H1 (cell line): ENCODE measurements at regions not wholly inside any gene's neighbourhood (a gene's known extent, or its start where the extent isn't known, plus 50 kb on each side); places are given as distances from the start of the nearest gene placed in this dataset.

ENCODE experiments used
- CTCF ChIA-PET: fragments of 300-600 bp; sonication (Branson Sonifier 250); formaldehyde crosslinking; loops from one replicate; lab custom pipeline; 2021; ENCODE audit not compliant: partially characterized antibody; lab: Charles Lee
- POLR2A ChIA-PET: fragments of 300-600 bp; sonication (Branson Sonifier 250); formaldehyde crosslinking; loops from one replicate; lab custom pipeline; 2021; ENCODE audit warnings: inconsistent platforms; ENCODE audit not compliant: partially characterized antibody; lab: Charles Lee
- DNase-seq, 2 experiments: peaks; one replicate each; pipeline versions ENCODE4 v3.0.0 to v3.0.0-alpha.2; 2010 to 2022; ENCODE audit warnings: low spot score in 2 of 2, low read depth in 1 of 2, mixed read lengths in 1 of 2
- FAIRE-seq: peaks from 2 replicates; lab custom pipeline; 2011; peaks lifted over from hg19 to GRCh38; lab: Jason Lieb, UNC
- H2AFZ ChIP-seq: 2 replicates; pipeline ENCODE4 v1.8.1; 2012; ENCODE audit warnings: low read length, inconsistent platforms
- H2AK5ac ChIP-seq: 2 replicates; pipeline ENCODE4 v1.6.1; 2013; ENCODE audit warnings: low read depth, low read length
- H2BK120ac ChIP-seq: replicated peaks from 2 replicates; pipeline ENCODE3; 2013; ENCODE audit warnings: low read depth, low read length, inconsistent platforms
- H2BK12ac ChIP-seq: 2 replicates; pipeline ENCODE4 v1.6.1; 2013; ENCODE audit warnings: low read depth, low read length
- H2BK15ac ChIP-seq: 2 replicates; pipeline ENCODE4 v1.6.1; 2013; ENCODE audit warnings: low read length
- H2BK20ac ChIP-seq: 2 replicates; pipeline ENCODE4 v1.6.1; 2013; ENCODE audit warnings: low read length
- H2BK5ac ChIP-seq: 2 replicates; pipeline ENCODE4 v1.6.1; 2013; ENCODE audit warnings: low read depth, low read length
- H3K14ac ChIP-seq: 2 replicates; pipeline ENCODE4 v1.6.1; 2013; ENCODE audit warnings: inconsistent platforms; ENCODE audit not compliant: insufficient read length
- H3K18ac ChIP-seq: 2 replicates; pipeline ENCODE4 v1.6.1; 2013; ENCODE audit warnings: low read length; ENCODE audit errors: extremely low read depth
- H3K23ac ChIP-seq: 2 replicates; pipeline ENCODE4 v1.6.1; 2013; ENCODE audit warnings: inconsistent platforms; ENCODE audit not compliant: insufficient read length
- H3K23me2 ChIP-seq: 2 replicates; pipeline ENCODE4 v1.6.1; 2013; ENCODE audit warnings: low read depth, low read length
- H3K27ac ChIP-seq: 2 replicates; pipeline ENCODE4 v1.6.1; 2011; ENCODE audit warnings: low read depth, low read length, inconsistent platforms
- H3K27me3 ChIP-seq, 4 experiments: replicated peaks in 1 of 4; 1 replicate in 1 of 4; 2 replicates in 3 of 4; pipeline versions ENCODE4 v1.6.1 to v1.8.1; 2011 to 2013; ENCODE audit warnings: low read length in 3 of 4, mild to moderate bottlenecking in 3 of 4, inconsistent platforms in 2 of 4, mixed read lengths in 2 of 4, moderate library complexity in 1 of 4; ENCODE audit not compliant: control insufficient read depth in 3 of 4, insufficient read depth in 3 of 4; ENCODE audit errors: extremely low read depth in 1 of 4
- H3K36me3 ChIP-seq, 4 experiments: 2 replicates each; pipeline versions ENCODE4 v1.6.1 to v1.8.1; 2011 to 2013; ENCODE audit warnings: mild to moderate bottlenecking in 4 of 4, low read length in 3 of 4, moderate library complexity in 2 of 4, control low read depth in 1 of 4, inconsistent platforms in 1 of 4; ENCODE audit not compliant: insufficient read depth in 4 of 4, control insufficient read depth in 2 of 4
- H3K4ac ChIP-seq: replicated peaks from 2 replicates; pipeline ENCODE3; 2013; ENCODE audit warnings: low read length, low read depth, mixed read lengths, inconsistent platforms; ENCODE audit not compliant: insufficient read length
- H3K4me1 ChIP-seq, 4 experiments: replicated peaks in 1 of 4; 1 replicate in 1 of 4; 2 replicates in 3 of 4; pipeline versions ENCODE4 v1.6.1 to v1.8.1; 2011 to 2013; ENCODE audit warnings: low read length in 3 of 4, inconsistent platforms in 2 of 4, mixed read lengths in 1 of 4; ENCODE audit not compliant: insufficient read depth in 4 of 4, control insufficient read depth in 3 of 4
- H3K4me2 ChIP-seq, 2 experiments: 2 replicates each; pipeline versions ENCODE4 v1.6.1 to v1.8.1; 2011 to 2013; ENCODE audit warnings: low read depth in 2 of 2, low read length in 2 of 2, control low read depth in 1 of 2, inconsistent platforms in 1 of 2, mild to moderate bottlenecking in 1 of 2; ENCODE audit not compliant: insufficient read depth in 1 of 2
- H3K4me3 ChIP-seq, 4 experiments: fragments of 200-600, 300-600 bp in 1 of 4; sonication (generic), shearing (Covaris generic), sonication (Bioruptor Twin) in 1 of 4; 2 replicates each; pipeline versions ENCODE4 v1.5.1 to v1.8.1; 2011 to 2016; ENCODE audit warnings: low read length in 4 of 4, low read depth in 3 of 4, control low read depth in 2 of 4, inconsistent platforms in 2 of 4, mild to moderate bottlenecking in 2 of 4, mixed read lengths in 1 of 4, moderate library complexity in 1 of 4; ENCODE audit not compliant: insufficient read depth in 2 of 4; ENCODE audit errors: extremely low read depth in 1 of 4
- H3K56ac ChIP-seq: replicated peaks from 2 replicates; pipeline ENCODE3; 2013; ENCODE audit warnings: low read depth, mild to moderate bottlenecking, mixed read lengths, low read length, inconsistent platforms; ENCODE audit not compliant: insufficient read length
- H3K79me1 ChIP-seq: 2 replicates; pipeline ENCODE4 v1.6.1; 2013; ENCODE audit warnings: low read depth, low read length, control low read depth
- H3K79me2 ChIP-seq, 2 experiments: 2 replicates each; pipeline versions ENCODE4 v1.6.1 to v1.8.1; 2012 to 2013; ENCODE audit warnings: low read length in 2 of 2, mild to moderate bottlenecking in 2 of 2, inconsistent platforms in 1 of 2; ENCODE audit not compliant: insufficient read depth in 2 of 2, control insufficient read depth in 1 of 2
- H3K9ac ChIP-seq, 4 experiments: replicated peaks in 1 of 4; 1 replicate in 1 of 4; 2 replicates in 3 of 4; pipeline versions ENCODE4 v1.6.1 to v1.8.1; 2011 to 2013; ENCODE audit warnings: low read depth in 3 of 4, low read length in 3 of 4, control low read depth in 2 of 4, mild to moderate bottlenecking in 2 of 4, moderate library complexity in 2 of 4, inconsistent platforms in 1 of 4; ENCODE audit errors: extremely low read depth in 1 of 4
- H3K9me3 ChIP-seq, 2 experiments: 2 replicates each; pipeline versions ENCODE4 v1.6.1 to v1.8.1; 2012 to 2013; ENCODE audit warnings: mild to moderate bottlenecking in 2 of 2, moderate library complexity in 2 of 2, control low read depth in 1 of 2, inconsistent platforms in 1 of 2, low read depth in 1 of 2, low read length in 1 of 2, mixed read lengths in 1 of 2; ENCODE audit not compliant: insufficient read depth in 2 of 2
- H4K20me1 ChIP-seq, 2 experiments: replicated peaks in 1 of 2; 2 replicates each; pipeline versions ENCODE3 to v1.8.1; 2011 to 2013; ENCODE audit warnings: inconsistent platforms in 2 of 2, low read length in 2 of 2, mild to moderate bottlenecking in 1 of 2; ENCODE audit not compliant: insufficient read depth in 2 of 2, control insufficient read depth in 1 of 2
- H4K5ac ChIP-seq: 2 replicates; pipeline ENCODE4 v1.6.1; 2013; ENCODE audit warnings: low read length, low read depth, mixed read lengths, inconsistent platforms; ENCODE audit not compliant: insufficient read length
- H4K8ac ChIP-seq: 2 replicates; pipeline ENCODE4 v1.8.0; 2013; ENCODE audit warnings: mild to moderate bottlenecking, moderate library complexity, low read length, inconsistent platforms; ENCODE audit not compliant: insufficient read depth; ENCODE audit errors: extremely low read depth
- H4K91ac ChIP-seq: replicated peaks from 2 replicates; pipeline ENCODE3; 2013; ENCODE audit warnings: low read length, mixed read lengths, inconsistent platforms; ENCODE audit not compliant: insufficient read length
- BCL11A ChIP-seq, 2 experiments: IDR thresholded peaks; one replicate each; pipeline ENCODE4 v1.6.1; 2011; ENCODE audit warnings: low read depth in 2 of 2, low read length in 2 of 2, mild to moderate bottlenecking in 2 of 2
- BRCA1 ChIP-seq: IDR thresholded peaks from 2 replicates; pipeline ENCODE4 v1.6.1; 2012; ENCODE audit warnings: low read depth, low read length, improper control_type of control experiment
- CBX5 ChIP-seq: fragments of 300-800, 300-1000 bp; sonication (generic); IDR thresholded peaks from 2 replicates; pipeline ENCODE4 v1.7.1; 2016; ENCODE audit warnings: antibody characterized with exemption, low read length, low read depth
- CEBPB ChIP-seq: IDR thresholded peaks from 2 replicates; pipeline ENCODE4 v1.6.1; 2012; ENCODE audit warnings: low read depth, low read length
- EGR1 ChIP-seq: IDR thresholded peaks from 2 replicates; pipeline ENCODE4 v1.6.1; 2011; ENCODE audit warnings: low read depth, low read length, borderline replicate concordance
- HDAC2 ChIP-seq, 2 experiments: fragments of 300-600 bp in 1 of 2; sonication (generic) in 1 of 2; IDR thresholded peaks; 2 replicates each; pipeline ENCODE4 v1.6.1; 2011 to 2012; ENCODE audit warnings: low read depth in 2 of 2, low read length in 2 of 2, mild to moderate bottlenecking in 2 of 2, moderate library complexity in 2 of 2, borderline replicate concordance in 1 of 2, inconsistent platforms in 1 of 2
- KDM4A ChIP-seq: IDR thresholded peaks from one replicate; pipeline ENCODE4 v1.7.1; 2012; ENCODE audit warnings: low read depth, mild to moderate bottlenecking, moderate library complexity, low read length, inconsistent platforms; ENCODE audit not compliant: severe bottlenecking
- RAD21 ChIP-seq, 2 experiments: IDR thresholded peaks in 1 of 2; conservative IDR thresholded peaks in 1 of 2; 2 replicates each; pipeline ENCODE4 v1.6.1; 2011; ENCODE audit warnings: low read depth in 2 of 2, low read length in 2 of 2, improper control_type of control experiment in 1 of 2, inconsistent platforms in 1 of 2, mild to moderate bottlenecking in 1 of 2, moderate library complexity in 1 of 2
- SRF ChIP-seq: IDR thresholded peaks from 2 replicates; pipeline ENCODE4 v1.6.1; 2011; ENCODE audit warnings: mild to moderate bottlenecking, low read depth, low read length, moderate library complexity
- ZNF274 ChIP-seq: IDR thresholded peaks from 2 replicates; pipeline ENCODE4 v1.7.0; 2012; ENCODE audit warnings: low read length, borderline replicate concordance; ENCODE audit errors: extremely low read depth
- WGBS, 2 experiments: shearing (Covaris generic) in 1 of 2; methylation state at CpG; one replicate each; pipeline versions ENCODE4 v1.1.6 to v1.1.7; 2013 to 2015; ENCODE audit warnings: low lambda C conversion rate in 2 of 2, mixed read lengths in 2 of 2, inconsistent platforms in 1 of 2, low coverage in 1 of 2, missing lambda C conversion rate in 1 of 2; ENCODE audit not compliant: insufficient replicate concordance in 2 of 2, insufficient coverage in 1 of 2, insufficient read length in 1 of 2; ENCODE audit errors: extremely low coverage in 1 of 2, missing lambda C conversion rate in 1 of 2; 5-methylcytosine and 5-hydroxymethylcytosine counted together
- TF ChIP-seq, protein P1 (sequence below): IDR thresholded peaks from 2 replicates; pipeline ENCODE4 v1.6.1; 2012; ENCODE audit warnings: low read length, inconsistent platforms

DNA sequence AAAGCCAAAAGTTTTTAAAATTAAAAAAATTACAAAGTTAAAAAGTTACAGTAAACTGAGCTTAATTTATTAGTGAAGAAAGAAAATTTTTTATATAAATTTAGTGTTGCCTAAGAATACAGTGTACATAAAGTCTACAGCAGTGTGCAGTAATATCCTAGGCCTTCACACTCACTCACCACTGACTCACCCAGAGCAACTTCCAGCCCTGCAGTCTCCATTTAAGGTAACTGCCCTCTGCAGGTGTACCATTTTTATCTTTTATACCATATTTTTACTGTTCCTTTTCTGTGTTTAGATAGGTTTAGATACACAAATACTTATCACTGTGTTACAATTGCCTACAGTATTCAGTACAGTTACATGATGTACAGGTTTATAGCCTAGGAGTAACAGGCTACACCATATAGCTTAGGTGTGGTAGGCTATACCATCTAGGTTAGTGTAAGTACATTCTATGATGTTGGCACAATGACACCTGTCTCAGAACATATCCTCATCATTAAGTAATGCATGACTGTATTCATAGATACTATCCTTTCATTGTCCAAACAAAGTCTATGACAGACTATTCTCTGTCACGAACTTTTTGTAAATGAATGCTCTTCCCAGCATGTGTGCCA lies 78.6 kb upstream of the PBX1 start:
- H4K8ac ChIP-seq: no peak overlapping the region
- H3K4me3 ChIP-seq: no peak overlapping the region
- H4K5ac ChIP-seq: no peak overlapping the region
- H3K27me3 ChIP-seq: peaks cover 0 to 1% (median 0%) of the 10 kb centered on the region in 4 experiments; a peak in 1 of 7 replicates
- no peak overlapping the region for H4K91ac ChIP-seq
- no peak overlapping the region for H3K9ac ChIP-seq
- no peak overlapping the region for H3K23ac ChIP-seq
- no peak overlapping the region for H2BK20ac ChIP-seq
- H3K79me1 ChIP-seq: no peaks in the 10 kb centered on the region
- H3K18ac ChIP-seq: no peak overlapping the region
- WGBS, 2 experiments: 91% methylated on average over 1 of the region's 1 CpG; no CpG with 5 or more reads in 1 of the 2 experiments
- no peak for FAIRE-seq
- no peaks in the 10 kb centered on the region for H3K23me2 ChIP-seq
- H2AK5ac ChIP-seq: no peak overlapping the region
- ChIA-PET POLR2A (no interaction called here), CTCF (interaction anchor here (0.9 to 1.4 kb wide), 2 partner anchors 13 to 20 kb away, joined by 3 to 5 read pairs; no protein-coding TSS in a partner anchor)
- H3K4me2 ChIP-seq: no peak overlapping the region
- DNase-seq: no peak
- no peak overlapping the region for H2BK5ac ChIP-seq
- H3K14ac ChIP-seq: no peak overlapping the region
- no peak overlapping the region for H3K4ac ChIP-seq
- no peak overlapping the region for H2BK15ac ChIP-seq
- H3K79me2 ChIP-seq: no peaks in the 10 kb centered on the region
- no peaks in the 10 kb centered on the region for H4K20me1 ChIP-seq
- no peaks in the 10 kb centered on the region for H3K9me3 ChIP-seq
- H2BK12ac ChIP-seq: no peak overlapping the region
- no peak overlapping the region for H2AFZ ChIP-seq
- H3K4me1 ChIP-seq: peaks cover 0 to 5% (median 1%) of the 10 kb centered on the region in 4 experiments; a peak in 2 of 7 replicates
- H3K56ac ChIP-seq: no peak overlapping the region
- no peaks in the 10 kb centered on the region for H3K36me3 ChIP-seq
- no peak overlapping the region for H2BK120ac ChIP-seq
- no peak overlapping the region for H3K27ac ChIP-seq
- TF ChIP-seq HDAC2 (IDR thresholded peaks at IDR 0.05; ENCODE audit: borderline replicate concordance in 1 of 2, low read depth in 2 of 2, low read length in 2 of 2) (no peak), CEBPB (no peak), KDM4A (no peak), BCL11A (IDR thresholded peaks at IDR 0.05; ENCODE audit: low read depth in 2 of 2, low read length in 2 of 2) (no peak), SRF (no peak), RAD21 (IDR thresholded peaks at IDR 0.05 in 1 of 2, conservative IDR thresholded peaks at IDR 0.05 in 1 of 2; ENCODE audit: low read depth in 2 of 2, low read length in 2 of 2) (no peak), EGR1 (no peak), BRCA1 (no peak), CBX5 (no peak), ZNF274 (no peak)
- TF ChIP-seq, protein P1, sequence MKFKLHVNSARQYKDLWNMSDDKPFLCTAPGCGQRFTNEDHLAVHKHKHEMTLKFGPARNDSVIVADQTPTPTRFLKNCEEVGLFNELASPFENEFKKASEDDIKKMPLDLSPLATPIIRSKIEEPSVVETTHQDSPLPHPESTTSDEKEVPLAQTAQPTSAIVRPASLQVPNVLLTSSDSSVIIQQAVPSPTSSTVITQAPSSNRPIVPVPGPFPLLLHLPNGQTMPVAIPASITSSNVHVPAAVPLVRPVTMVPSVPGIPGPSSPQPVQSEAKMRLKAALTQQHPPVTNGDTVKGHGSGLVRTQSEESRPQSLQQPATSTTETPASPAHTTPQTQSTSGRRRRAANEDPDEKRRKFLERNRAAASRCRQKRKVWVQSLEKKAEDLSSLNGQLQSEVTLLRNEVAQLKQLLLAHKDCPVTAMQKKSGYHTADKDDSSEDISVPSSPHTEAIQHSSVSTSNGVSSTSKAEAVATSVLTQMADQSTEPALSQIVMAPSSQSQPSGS: no peak
